DND-41 (cell line): ENCODE measurements at regions not wholly inside any gene's neighbourhood (a gene's known extent, or its start where the extent isn't known, plus 50 kb on each side); places are given as distances from the start of the nearest gene placed in this dataset.
"Not testable (repeated sequence)": the region's sequence is repeated elsewhere in the genome, so short reads cannot be mapped to it uniquely, and the experiment has no call there.

Experiments
- ATAC-seq: fragments of 200-7000 bp; cut with Tn5 transposase; 3 replicates; pipeline ENCODE4 v1.9.1; 2021; ENCODE audit warnings: low read depth; ENCODE audit not compliant: insufficient read depth
- DNase-seq: peaks from one replicate; pipeline ENCODE4 v3.0.0-alpha.2; 2020
- H2AFZ ChIP-seq: 2 replicates; pipeline ENCODE4 v1.6.0; 2012; ENCODE audit warnings: low read depth, low read length
- H3K27ac ChIP-seq: 2 replicates; pipeline ENCODE4 v1.5.1; 2012; ENCODE audit warnings: low read length, inconsistent platforms
- H3K27me3 ChIP-seq: fragments of 200-600 bp; sonication (generic); 2 replicates; pipeline ENCODE4 v1.6.0; 2012; ENCODE audit warnings: low read length, mild to moderate bottlenecking, inconsistent platforms; ENCODE audit not compliant: insufficient read depth, poor library complexity
- H3K36me3 ChIP-seq: 2 replicates; pipeline ENCODE4 v1.5.1; 2012; ENCODE audit warnings: low read length, inconsistent platforms; ENCODE audit not compliant: insufficient read depth
- H3K4me1 ChIP-seq: 2 replicates; pipeline ENCODE4 v1.5.1; 2012; ENCODE audit warnings: mild to moderate bottlenecking, low read length; ENCODE audit not compliant: insufficient read depth
- H3K4me2 ChIP-seq: 2 replicates; pipeline ENCODE4 v1.6.0; 2012; ENCODE audit warnings: mild to moderate bottlenecking, moderate library complexity, low read length, inconsistent platforms; ENCODE audit not compliant: insufficient read depth
- H3K4me3 ChIP-seq, 2 experiments: fragments of 200-600 bp in 1 of 2; shearing (Covaris generic) in 1 of 2; 2 replicates each; pipeline ENCODE4 v1.5.1; 2012 to 2016; ENCODE audit warnings: inconsistent platforms in 2 of 2, low read length in 2 of 2, mild to moderate bottlenecking in 2 of 2, low read depth in 1 of 2, moderate library complexity in 1 of 2
- H3K79me2 ChIP-seq: 2 replicates; pipeline ENCODE4 v1.6.0; 2012; ENCODE audit warnings: low read length, inconsistent platforms; ENCODE audit not compliant: insufficient read depth
- H3K9ac ChIP-seq: 2 replicates; pipeline ENCODE4 v1.6.0; 2012; ENCODE audit warnings: low read depth, mild to moderate bottlenecking, inconsistent platforms, low read length, moderate library complexity
- H3K9me3 ChIP-seq: 2 replicates; pipeline ENCODE4 v1.5.1; 2012; ENCODE audit warnings: low read length, moderate library complexity, mild to moderate bottlenecking, inconsistent platforms; ENCODE audit not compliant: insufficient read depth, severe bottlenecking
- H4K20me1 ChIP-seq: 2 replicates; pipeline ENCODE4 v1.6.0; 2012; ENCODE audit warnings: low read length; ENCODE audit not compliant: insufficient read depth
- EZH2 ChIP-seq: IDR thresholded peaks from 3 replicates; pipeline ENCODE4 v1.6.1; 2012; ENCODE audit warnings: borderline replicate concordance, low read depth, mild to moderate bottlenecking, moderate library complexity, low read length, inconsistent platforms; ENCODE audit not compliant: severe bottlenecking
- TF ChIP-seq, protein P1 (sequence below): IDR thresholded peaks from 2 replicates; pipeline ENCODE4 v1.5.1; 2012; ENCODE audit warnings: borderline replicate concordance, low read length, moderate library complexity, mild to moderate bottlenecking; ENCODE audit not compliant: poor library complexity, severe bottlenecking; ENCODE audit errors: extremely low read depth

DNA sequence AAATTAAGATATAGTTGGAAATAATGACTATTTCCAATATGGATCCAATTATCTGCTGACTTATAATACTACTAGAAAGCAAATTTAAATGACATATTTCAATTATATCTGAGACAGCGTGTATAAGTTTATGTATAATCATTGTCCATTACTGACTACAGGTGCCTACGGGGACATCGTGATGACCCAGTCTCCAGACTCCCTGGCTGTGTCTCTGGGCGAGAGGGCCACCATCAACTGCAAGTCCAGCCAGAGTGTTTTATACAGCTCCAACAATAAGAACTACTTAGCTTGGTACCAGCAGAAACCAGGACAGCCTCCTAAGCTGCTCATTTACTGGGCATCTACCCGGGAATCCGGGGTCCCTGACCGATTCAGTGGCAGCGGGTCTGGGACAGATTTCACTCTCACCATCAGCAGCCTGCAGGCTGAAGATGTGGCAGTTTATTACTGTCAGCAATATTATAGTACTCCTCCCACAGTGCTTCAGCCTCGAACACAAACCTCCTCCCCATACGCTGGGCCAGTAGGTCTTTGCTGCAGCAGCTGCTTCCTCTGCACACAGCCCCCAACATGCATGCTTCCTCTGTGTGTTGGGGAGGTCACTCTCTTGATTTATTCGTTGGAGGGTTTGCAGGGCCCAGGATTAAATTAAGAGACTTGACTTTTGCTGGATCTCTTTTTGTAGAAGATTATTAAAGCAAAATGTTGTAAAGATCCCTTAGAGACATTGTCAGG is 194.4 kb downstream of the RPIA start:
- Histone ChIP-seq H2AFZ (no peak overlapping the region), H3K27me3 (peaks cover 2% of the 10 kb centered on the region), H3K4me3 (no peak overlapping the region), H3K27ac (no peak overlapping the region), H3K9ac (no peak overlapping the region), H4K20me1 (no peaks in the 10 kb centered on the region), H3K4me2 (no peak overlapping the region), H3K4me1 (no peaks in the 10 kb centered on the region), H3K36me3 (no peaks in the 10 kb centered on the region), H3K79me2 (no peaks in the 10 kb centered on the region), H3K9me3 (no peaks in the 10 kb centered on the region)
- no peak for TF ChIP-seq EZH2
- TF ChIP-seq, protein P1, sequence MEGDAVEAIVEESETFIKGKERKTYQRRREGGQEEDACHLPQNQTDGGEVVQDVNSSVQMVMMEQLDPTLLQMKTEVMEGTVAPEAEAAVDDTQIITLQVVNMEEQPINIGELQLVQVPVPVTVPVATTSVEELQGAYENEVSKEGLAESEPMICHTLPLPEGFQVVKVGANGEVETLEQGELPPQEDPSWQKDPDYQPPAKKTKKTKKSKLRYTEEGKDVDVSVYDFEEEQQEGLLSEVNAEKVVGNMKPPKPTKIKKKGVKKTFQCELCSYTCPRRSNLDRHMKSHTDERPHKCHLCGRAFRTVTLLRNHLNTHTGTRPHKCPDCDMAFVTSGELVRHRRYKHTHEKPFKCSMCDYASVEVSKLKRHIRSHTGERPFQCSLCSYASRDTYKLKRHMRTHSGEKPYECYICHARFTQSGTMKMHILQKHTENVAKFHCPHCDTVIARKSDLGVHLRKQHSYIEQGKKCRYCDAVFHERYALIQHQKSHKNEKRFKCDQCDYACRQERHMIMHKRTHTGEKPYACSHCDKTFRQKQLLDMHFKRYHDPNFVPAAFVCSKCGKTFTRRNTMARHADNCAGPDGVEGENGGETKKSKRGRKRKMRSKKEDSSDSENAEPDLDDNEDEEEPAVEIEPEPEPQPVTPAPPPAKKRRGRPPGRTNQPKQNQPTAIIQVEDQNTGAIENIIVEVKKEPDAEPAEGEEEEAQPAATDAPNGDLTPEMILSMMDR = no peak
- ATAC-seq = no peak
- no peak for DNase-seq

DNA sequence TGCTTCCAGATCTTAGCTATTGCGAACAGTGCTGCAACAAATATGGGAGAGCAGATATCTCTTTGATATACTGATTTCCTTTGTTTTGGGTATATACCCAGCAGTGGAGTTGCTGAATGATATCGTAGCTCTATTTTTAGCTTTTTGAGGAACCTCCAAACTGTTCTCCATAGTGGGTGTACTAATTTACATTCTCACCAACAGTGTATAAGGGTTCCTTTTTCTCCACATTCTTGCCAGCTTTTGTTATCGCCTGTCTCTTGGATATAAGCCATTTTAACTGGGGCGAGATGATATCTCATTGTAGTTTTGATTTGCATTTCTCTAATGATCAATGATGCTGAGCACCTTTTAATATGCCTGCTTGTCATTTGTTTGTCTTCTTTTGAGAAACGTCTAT is 196.0 kb downstream of the RPIA start:
- H2AFZ ChIP-seq, ATAC-seq, H3K4me3 ChIP-seq, H3K27me3 ChIP-seq, H3K4me2 ChIP-seq, H3K9ac ChIP-seq, H3K9me3 ChIP-seq, H3K27ac ChIP-seq, DNase-seq, H3K4me1 ChIP-seq, H4K20me1 ChIP-seq, H3K36me3 ChIP-seq, H3K79me2 ChIP-seq: not testable (repeated sequence)

DNA sequence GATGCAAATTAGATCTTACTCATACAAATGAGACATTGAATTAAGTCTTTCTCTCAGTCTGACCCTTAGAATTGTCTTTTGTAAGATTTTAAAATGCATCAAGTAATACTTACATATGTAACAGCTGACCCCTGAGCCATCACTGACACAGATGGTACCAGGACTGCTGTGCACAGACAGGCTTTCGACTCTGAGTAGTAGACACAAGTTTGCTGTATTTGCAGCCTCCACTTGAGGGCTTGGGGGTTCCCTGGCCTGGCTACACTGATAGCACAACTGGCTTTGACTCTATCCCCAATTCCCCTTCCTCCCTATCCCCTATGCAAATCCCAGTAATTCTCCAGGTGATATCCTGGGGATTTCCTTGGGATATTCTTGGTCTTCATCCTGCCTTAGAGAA is 200.7 kb downstream of the RPIA start:
- Histone ChIP-seq H4K20me1 (no peaks in the 10 kb centered on the region), H3K27me3 (no peaks in the 10 kb centered on the region), H3K79me2 (no peaks in the 10 kb centered on the region), H3K4me1 (no peaks in the 10 kb centered on the region), H3K9ac (no peak overlapping the region), H3K9me3 (no peaks in the 10 kb centered on the region), H2AFZ (no peak overlapping the region), H3K36me3 (no peaks in the 10 kb centered on the region), H3K27ac (no peak overlapping the region), H3K4me2 (no peak overlapping the region), H3K4me3 (no peak overlapping the region)
- TF ChIP-seq, protein P1 = no peak
- no peak for TF ChIP-seq EZH2
- no peak for DNase-seq
- ATAC-seq = no peak

DNA sequence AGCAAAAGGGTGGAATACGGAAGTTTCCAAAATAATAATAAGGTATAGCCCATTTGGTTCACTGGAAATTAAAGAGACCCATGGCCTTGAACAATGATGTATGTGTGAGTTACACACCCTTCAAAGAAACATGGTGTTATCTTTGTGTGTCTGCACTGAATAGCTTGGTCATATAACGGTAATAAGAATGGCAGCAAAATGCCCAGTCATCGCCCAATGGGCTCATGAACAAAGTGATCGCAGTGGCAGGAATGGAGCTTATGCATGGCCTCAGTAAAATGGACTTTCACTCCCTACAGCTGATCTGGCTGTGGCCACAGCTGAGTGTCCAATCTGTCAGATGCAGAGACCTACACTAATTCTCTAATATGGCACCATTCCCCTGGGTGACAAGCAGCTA is 201.3 kb downstream of the RPIA start:
- Histone ChIP-seq H3K9me3 (no peaks in the 10 kb centered on the region), H3K79me2 (no peaks in the 10 kb centered on the region), H3K27me3 (peaks cover 1% of the 10 kb centered on the region), H3K4me3 (no peak overlapping the region), H3K4me2 (no peak overlapping the region), H2AFZ (no peak overlapping the region), H3K27ac (no peak overlapping the region), H3K9ac (no peak overlapping the region), H3K36me3 (no peaks in the 10 kb centered on the region), H4K20me1 (no peaks in the 10 kb centered on the region), H3K4me1 (no peaks in the 10 kb centered on the region)
- no peak for ATAC-seq
- no peak for DNase-seq
- no peak for TF ChIP-seq EZH2
- TF ChIP-seq, protein P1 = no peak
